ENCODE measurements at regions not wholly inside any gene's neighbourhood (a gene's known extent, or its start where the extent isn't known, plus 50 kb on each side); places are given as distances from the start of the nearest gene placed in this dataset.

- Histone ChIP-seq H3K36me3 (ENCODE audit: control insufficient read depth, insufficient read depth, low read length) (no peaks in the 10 kb centered on the region), H2BK15ac (ENCODE audit: low read depth, low read length) (no peak overlapping the region), H4K8ac (ENCODE audit: low read depth in 2 of 2, low read length in 2 of 2) (no peak overlapping the region), H4K5ac (ENCODE audit: low read depth, low read length) (no peak overlapping the region), H3K79me1 (ENCODE audit: low read depth in 1 of 2, low read length in 2 of 2) (no peaks in the 10 kb centered on the region), H3K4ac (ENCODE audit: low read depth, low read length) (no peak overlapping the region), H3K4me3 (ENCODE audit: insufficient read depth, low read depth, low read length) (no peak overlapping the region), H2BK20ac (ENCODE audit: low read depth, low read length) (no peak overlapping the region), H3K9me1 (ENCODE audit: insufficient read depth, low read length) (no peaks in the 10 kb centered on the region), H2BK5ac (ENCODE audit: low read depth, low read length, poor library complexity, severe bottlenecking) (no peak overlapping the region), H3K4me2 (ENCODE audit: low read depth, low read length) (no peak overlapping the region), H2AK5ac (ENCODE audit: low read depth, low read length) (no peak overlapping the region), H4K20me1 (ENCODE audit: insufficient read depth, low read length) (no peaks in the 10 kb centered on the region), H3K9ac (ENCODE audit: low read depth, low read length) (no peak overlapping the region), H2AFZ (replicated peaks; ENCODE audit: low read length, poor library complexity) (no peak overlapping the region), H4K91ac (ENCODE audit: insufficient read depth, low read depth, low read length) (no peak overlapping the region), H3K18ac (ENCODE audit: low read depth, low read length) (no peak overlapping the region), H3K56ac (ENCODE audit: extremely low read depth, insufficient read depth, low read length) (no peak overlapping the region), H3K27ac (ENCODE audit: insufficient read depth, low read length) (no peak overlapping the region), H3K9me3 (ENCODE audit: control insufficient read depth, insufficient read depth, low read length) (peaks cover 5% of the 10 kb centered on the region), H3K27me3 (ENCODE audit: control insufficient read depth, insufficient read depth, low read length) (no peaks in the 10 kb centered on the region), H3K4me1 (ENCODE audit: control insufficient read depth, insufficient read depth, low read length) (no peaks in the 10 kb centered on the region), H3K14ac (replicated peaks; ENCODE audit: low read depth, low read length) (no peak overlapping the region), H2AK9ac (replicated peaks; ENCODE audit: low read depth, low read length, poor library complexity) (no peak overlapping the region), H3K23ac (ENCODE audit: low read depth, low read length) (no peak overlapping the region), H2BK120ac (ENCODE audit: low read depth, low read length) (no peak overlapping the region)
- BruUV-seq (replicated peaks) = no TSS peak
- POLR2A ChIA-PET (ENCODE audit: unreplicated experiment) = no interaction called here
- no peak for DNase-seq
- in situ Hi-C loops (cut with MboI; ENCODE audit: low sequenced_read_pairs) = no loop called here
- intact Hi-C loops (cut with micrococcal nuclease) = loop anchor here (2.0 kb wide), 1 partner anchor 68 kb away; no protein-coding TSS in a partner anchor
- dilution Hi-C loops (cut with HindIII; ENCODE audit: low sequenced_read_pairs, unreplicated experiment) = no loop called here
- TF ChIP-seq SMC3 (IDR thresholded peaks at IDR 0.05; ENCODE audit: low read depth, low read length) = no peak
- TF ChIP-seq MAZ (IDR thresholded peaks at IDR 0.05; ENCODE audit: borderline replicate concordance, low read depth, low read length) = no peak
- TF ChIP-seq CEBPB (IDR thresholded peaks at IDR 0.05; ENCODE audit: low read depth, low read length) = no peak
- CTCF ChIA-PET = no interaction called here
- no CpG with 5 or more reads among the region's 14 CpGs for WGBS, 2 experiments (ENCODE audit: extremely low coverage in 2 of 2, insufficient read length in 1 of 2)
- no peak for ATAC-seq (ENCODE audit: low read depth)
Observed at GRCh38 chr7:152514771-152515105, 78.9 kb upstream of the KMT2C start.
